ENCODE measurements at regions not wholly inside any gene's neighbourhood (a gene's known extent, or its start where the extent isn't known, plus 50 kb on each side); places are given as distances from the start of the nearest gene placed in this dataset.

GRCh38 chr15:38941399-38941953 is 376.9 kb upstream of the RASGRP1 start:
- TF ChIP-seq POLR2AphosphoS5 (IDR thresholded peaks at IDR 0.05) (no peak), POLR2A (IDR thresholded peaks at IDR 0.05) (no peak), CTCF (IDR thresholded peaks at IDR 0.05) (no peak)

Measured in transverse colon (tissue), 4 donors.